SK-N-SH (cell line): ENCODE measurements at regions not wholly inside any gene's neighbourhood (a gene's known extent, or its start where the extent isn't known, plus 50 kb on each side); places are given as distances from the start of the nearest gene placed in this dataset.

Source experiments
- CTCF ChIA-PET: fragments of 300-600, 350-600 bp; formaldehyde crosslinking; extraction: SDS; loops from one replicate; lab custom pipeline; 2021; lab: Yijun Ruan, JAX
- POLR2A ChIA-PET: fragments of 350-600 bp; sonication (Branson Sonifier 250); formaldehyde crosslinking; extraction: SDS; loops from one replicate; lab custom pipeline; 2020; ENCODE audit warnings: antibody characterized with exemption, inconsistent platforms; lab: Yijun Ruan, JAX
- DNase-seq: peaks from one replicate; pipeline ENCODE4 v3.0.0; 2012
- H2AFZ ChIP-seq: fragments of 200-600 bp; sonication (generic); 2 replicates; pipeline ENCODE4 v1.8.1; 2016; ENCODE audit warnings: antibody characterized with exemption, mild to moderate bottlenecking, low read depth
- H3F3A ChIP-seq: fragments of 200-600 bp; sonication (generic); replicated peaks from 2 replicates; pipeline ENCODE3; 2016; ENCODE audit warnings: antibody characterized with exemption, mild to moderate bottlenecking; ENCODE audit not compliant: insufficient read depth
- H3K27ac ChIP-seq, 2 experiments: fragments of 200-500 bp in 1 of 2; fragments of 200-600 bp in 1 of 2; sonication (Bioruptor generic) in 1 of 2; sonication (generic), shearing (Covaris generic) in 1 of 2; 2 replicates each; pipeline versions ENCODE4 v1.5.1 to v1.6.1; 2014 to 2016; ENCODE audit warnings: low read depth in 2 of 2, inconsistent platforms in 1 of 2, low read length in 1 of 2, mild to moderate bottlenecking in 1 of 2, mixed read lengths in 1 of 2
- H3K27me3 ChIP-seq: fragments of 200-600 bp; sonication (generic), shearing (Covaris generic); 2 replicates; pipeline ENCODE4 v1.6.1; 2016; ENCODE audit warnings: mixed run types; ENCODE audit not compliant: insufficient read depth
- H3K36me3 ChIP-seq, 2 experiments: fragments of 200-500 bp in 1 of 2; fragments of 200-600 bp in 1 of 2; sonication (Bioruptor generic) in 1 of 2; sonication (generic) in 1 of 2; replicated peaks in 1 of 2; 2 replicates each; pipeline versions ENCODE3 to v1.5.1; 2014 to 2016; ENCODE audit warnings: low read length in 1 of 2, mild to moderate bottlenecking in 1 of 2; ENCODE audit not compliant: insufficient read depth in 2 of 2, control insufficient read depth in 1 of 2
- H3K4me1 ChIP-seq, 2 experiments: fragments of 200-500 bp in 1 of 2; fragments of 200-600 bp in 1 of 2; sonication (Bioruptor generic) in 1 of 2; sonication (generic), shearing (Covaris generic) in 1 of 2; 2 replicates each; pipeline versions ENCODE4 v1.5.1 to v1.6.1; 2014 to 2016; ENCODE audit warnings: low read depth in 1 of 2, low read length in 1 of 2, mixed run types in 1 of 2; ENCODE audit not compliant: insufficient read depth in 2 of 2, control insufficient read depth in 1 of 2
- H3K4me2 ChIP-seq: fragments of 200-600 bp; sonication (generic), shearing (Covaris generic); 2 replicates; pipeline ENCODE4 v1.6.1; 2017; ENCODE audit warnings: mixed run types
- H3K4me3 ChIP-seq, 2 experiments: fragments of 200-500 bp in 1 of 2; fragments of 200-600 bp in 1 of 2; sonication (Bioruptor generic) in 1 of 2; sonication (generic), shearing (Covaris generic) in 1 of 2; 2 replicates each; pipeline versions ENCODE4 v1.5.1 to v1.8.1; 2014 to 2016; ENCODE audit warnings: low read depth in 2 of 2, inconsistent platforms in 1 of 2, low read length in 1 of 2, mild to moderate bottlenecking in 1 of 2, mixed read lengths in 1 of 2, moderate library complexity in 1 of 2
- H3K79me2 ChIP-seq: fragments of 200-600 bp; sonication (generic); 2 replicates; pipeline ENCODE4 v1.8.1; 2017; ENCODE audit warnings: mild to moderate bottlenecking; ENCODE audit not compliant: insufficient read depth
- H3K9ac ChIP-seq: fragments of 200-600 bp; sonication (generic); 2 replicates; pipeline ENCODE4 v1.6.1; 2017; ENCODE audit warnings: mixed run types
- H3K9me2 ChIP-seq: fragments of 200-600 bp; sonication (generic); 2 replicates; pipeline ENCODE4 v1.6.1; 2017; ENCODE audit warnings: mixed run types
- H3K9me3 ChIP-seq: fragments of 200-600 bp; sonication (generic); 2 replicates; pipeline ENCODE4 v1.6.1; 2017; ENCODE audit warnings: mixed run types, mild to moderate bottlenecking, moderate library complexity
- H4K20me1 ChIP-seq: fragments of 200-600 bp; sonication (generic); 2 replicates; pipeline ENCODE4 v1.6.1; 2017; ENCODE audit warnings: mild to moderate bottlenecking, mixed run types; ENCODE audit not compliant: insufficient read depth
- CHD2 ChIP-seq: fragments of 150-350 bp; IDR thresholded peaks from 2 replicates; pipeline ENCODE4 v1.6.1; 2018; ENCODE audit warnings: low read length; ENCODE audit not compliant: partially characterized antibody
- ELF1 ChIP-seq: IDR thresholded peaks from 2 replicates; pipeline ENCODE4 v1.4.0; 2012
- EZH2phosphoT487 ChIP-seq: fragments of 200-600 bp; sonication (generic); IDR thresholded peaks from 2 replicates; pipeline ENCODE4 v1.6.1; 2017; ENCODE audit warnings: low read depth, mixed run types, mild to moderate bottlenecking, antibody characterized with exemption, moderate library complexity, borderline replicate concordance
- FOSL2 ChIP-seq: IDR thresholded peaks from 2 replicates; pipeline ENCODE4 v1.4.0; 2012; ENCODE audit warnings: low read depth, mild to moderate bottlenecking, moderate library complexity, borderline replicate concordance
- GABPA ChIP-seq: IDR thresholded peaks from 2 replicates; pipeline ENCODE4 v1.4.0; 2012; ENCODE audit warnings: low read depth, mild to moderate bottlenecking
- GATA2 ChIP-seq: sonication (generic); formaldehyde crosslinking; IDR thresholded peaks from 2 replicates; pipeline ENCODE4 v1.5.0; 2020; ENCODE audit warnings: mild to moderate bottlenecking, missing genetic modification reagents
- MEF2A ChIP-seq: IDR thresholded peaks from 2 replicates; pipeline ENCODE4 v1.4.0; 2012; ENCODE audit warnings: low read depth, borderline replicate concordance
- NFIC ChIP-seq: IDR thresholded peaks from 2 replicates; pipeline ENCODE4 v1.4.0; 2012; ENCODE audit warnings: borderline replicate concordance
- POLR2AphosphoS5 ChIP-seq: IDR thresholded peaks from 2 replicates; pipeline ENCODE4 v1.6.1; 2012; ENCODE audit warnings: low read depth, low read length
- RAD21 ChIP-seq: IDR thresholded peaks from 2 replicates; pipeline ENCODE4 v1.6.1; 2012; ENCODE audit warnings: mild to moderate bottlenecking, low read length
- RFX5 ChIP-seq: IDR thresholded peaks from 2 replicates; pipeline ENCODE4 v1.6.1; 2012; ENCODE audit warnings: mild to moderate bottlenecking, improper control_type of control experiment, low read length
- RXRA ChIP-seq: IDR thresholded peaks from 2 replicates; pipeline ENCODE4 v1.4.0; 2012; ENCODE audit warnings: low read depth, mild to moderate bottlenecking, borderline replicate concordance
- WGBS: methylation state at CpG from one replicate; pipeline ENCODE4 v1.1.6; 2017; ENCODE audit warnings: low lambda C conversion rate; 5-methylcytosine and 5-hydroxymethylcytosine counted together
- TF ChIP-seq, protein P1 (sequence below): IDR thresholded peaks from 2 replicates; pipeline ENCODE4 v1.4.0; 2012; ENCODE audit warnings: low read depth, borderline replicate concordance
- TF ChIP-seq, protein P2 (sequence below): fragments of 200-600 bp; sonication (generic); IDR thresholded peaks from 2 replicates; pipeline ENCODE4 v1.6.1; 2017; ENCODE audit warnings: antibody characterized with exemption, mild to moderate bottlenecking, moderate library complexity
- TF ChIP-seq, protein P3 (sequence below): IDR thresholded peaks from 2 replicates; pipeline ENCODE4 v1.6.1; 2012; ENCODE audit warnings: mild to moderate bottlenecking, low read depth, low read length, moderate library complexity
- TF ChIP-seq, protein P4 (sequence below): fragments of 150-350 bp; IDR thresholded peaks from 2 replicates; pipeline ENCODE4 v1.6.1; 2017; ENCODE audit warnings: antibody characterized with exemption, low read length, low read depth, borderline replicate concordance
- TF ChIP-seq, protein P5 (sequence below): IDR thresholded peaks from 2 replicates; pipeline ENCODE4 v1.4.0; 2012; ENCODE audit warnings: low read depth, borderline replicate concordance

DNA sequence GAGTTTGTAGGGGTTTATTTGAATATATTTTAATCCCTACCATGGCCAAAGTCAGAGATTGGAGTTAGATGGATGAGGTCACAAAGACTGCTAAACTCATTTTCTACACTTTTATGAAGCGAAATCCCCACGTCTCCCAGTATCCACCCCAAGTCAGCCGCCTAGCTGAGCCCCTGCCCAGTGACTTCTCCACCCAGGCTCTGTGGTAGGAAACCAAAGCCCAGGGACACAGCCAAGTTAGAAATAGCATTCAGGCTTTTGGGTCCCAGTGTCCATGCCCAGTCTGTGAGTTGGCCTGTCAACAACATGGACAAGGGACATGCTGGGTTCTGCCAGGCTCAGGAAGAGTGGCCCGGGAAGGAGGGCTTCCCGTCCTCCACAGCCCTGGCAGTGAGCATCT, 474.0 kb downstream of the FOXO1 start:
- CTCF ChIA-PET = no interaction called here
- H4K20me1 ChIP-seq = no peaks in the 10 kb centered on the region
- 94% methylated on average over 3 of the region's 5 CpGs for WGBS
- H3F3A ChIP-seq = peaks cover 12% of the 10 kb centered on the region
- H3K27me3 ChIP-seq = no peaks in the 10 kb centered on the region
- H3K9me3 ChIP-seq = no peaks in the 10 kb centered on the region
- no peak overlapping the region for H3K9ac ChIP-seq
- H3K4me1 ChIP-seq = peaks cover 18 to 22% of the 10 kb centered on the region in 2 experiments
- TF ChIP-seq RFX5 = no peak
- no peak for TF ChIP-seq ELF1
- no peak for TF ChIP-seq MEF2A
- TF ChIP-seq, protein P1, sequence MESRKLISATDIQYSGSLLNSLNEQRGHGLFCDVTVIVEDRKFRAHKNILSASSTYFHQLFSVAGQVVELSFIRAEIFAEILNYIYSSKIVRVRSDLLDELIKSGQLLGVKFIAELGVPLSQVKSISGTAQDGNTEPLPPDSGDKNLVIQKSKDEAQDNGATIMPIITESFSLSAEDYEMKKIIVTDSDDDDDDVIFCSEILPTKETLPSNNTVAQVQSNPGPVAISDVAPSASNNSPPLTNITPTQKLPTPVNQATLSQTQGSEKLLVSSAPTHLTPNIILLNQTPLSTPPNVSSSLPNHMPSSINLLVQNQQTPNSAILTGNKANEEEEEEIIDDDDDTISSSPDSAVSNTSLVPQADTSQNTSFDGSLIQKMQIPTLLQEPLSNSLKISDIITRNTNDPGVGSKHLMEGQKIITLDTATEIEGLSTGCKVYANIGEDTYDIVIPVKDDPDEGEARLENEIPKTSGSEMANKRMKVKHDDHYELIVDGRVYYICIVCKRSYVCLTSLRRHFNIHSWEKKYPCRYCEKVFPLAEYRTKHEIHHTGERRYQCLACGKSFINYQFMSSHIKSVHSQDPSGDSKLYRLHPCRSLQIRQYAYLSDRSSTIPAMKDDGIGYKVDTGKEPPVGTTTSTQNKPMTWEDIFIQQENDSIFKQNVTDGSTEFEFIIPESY = no peak
- TF ChIP-seq, protein P2, sequence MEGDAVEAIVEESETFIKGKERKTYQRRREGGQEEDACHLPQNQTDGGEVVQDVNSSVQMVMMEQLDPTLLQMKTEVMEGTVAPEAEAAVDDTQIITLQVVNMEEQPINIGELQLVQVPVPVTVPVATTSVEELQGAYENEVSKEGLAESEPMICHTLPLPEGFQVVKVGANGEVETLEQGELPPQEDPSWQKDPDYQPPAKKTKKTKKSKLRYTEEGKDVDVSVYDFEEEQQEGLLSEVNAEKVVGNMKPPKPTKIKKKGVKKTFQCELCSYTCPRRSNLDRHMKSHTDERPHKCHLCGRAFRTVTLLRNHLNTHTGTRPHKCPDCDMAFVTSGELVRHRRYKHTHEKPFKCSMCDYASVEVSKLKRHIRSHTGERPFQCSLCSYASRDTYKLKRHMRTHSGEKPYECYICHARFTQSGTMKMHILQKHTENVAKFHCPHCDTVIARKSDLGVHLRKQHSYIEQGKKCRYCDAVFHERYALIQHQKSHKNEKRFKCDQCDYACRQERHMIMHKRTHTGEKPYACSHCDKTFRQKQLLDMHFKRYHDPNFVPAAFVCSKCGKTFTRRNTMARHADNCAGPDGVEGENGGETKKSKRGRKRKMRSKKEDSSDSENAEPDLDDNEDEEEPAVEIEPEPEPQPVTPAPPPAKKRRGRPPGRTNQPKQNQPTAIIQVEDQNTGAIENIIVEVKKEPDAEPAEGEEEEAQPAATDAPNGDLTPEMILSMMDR = no peak
- TF ChIP-seq GATA2 (CRISPR knock-in tag) = no peak
- no peak for TF ChIP-seq POLR2AphosphoS5
- no peak for TF ChIP-seq FOSL2
- TF ChIP-seq RXRA = no peak
- TF ChIP-seq NFIC = no peak
- no peak for TF ChIP-seq RAD21
- TF ChIP-seq GABPA = no peak
- TF ChIP-seq, protein P3, sequence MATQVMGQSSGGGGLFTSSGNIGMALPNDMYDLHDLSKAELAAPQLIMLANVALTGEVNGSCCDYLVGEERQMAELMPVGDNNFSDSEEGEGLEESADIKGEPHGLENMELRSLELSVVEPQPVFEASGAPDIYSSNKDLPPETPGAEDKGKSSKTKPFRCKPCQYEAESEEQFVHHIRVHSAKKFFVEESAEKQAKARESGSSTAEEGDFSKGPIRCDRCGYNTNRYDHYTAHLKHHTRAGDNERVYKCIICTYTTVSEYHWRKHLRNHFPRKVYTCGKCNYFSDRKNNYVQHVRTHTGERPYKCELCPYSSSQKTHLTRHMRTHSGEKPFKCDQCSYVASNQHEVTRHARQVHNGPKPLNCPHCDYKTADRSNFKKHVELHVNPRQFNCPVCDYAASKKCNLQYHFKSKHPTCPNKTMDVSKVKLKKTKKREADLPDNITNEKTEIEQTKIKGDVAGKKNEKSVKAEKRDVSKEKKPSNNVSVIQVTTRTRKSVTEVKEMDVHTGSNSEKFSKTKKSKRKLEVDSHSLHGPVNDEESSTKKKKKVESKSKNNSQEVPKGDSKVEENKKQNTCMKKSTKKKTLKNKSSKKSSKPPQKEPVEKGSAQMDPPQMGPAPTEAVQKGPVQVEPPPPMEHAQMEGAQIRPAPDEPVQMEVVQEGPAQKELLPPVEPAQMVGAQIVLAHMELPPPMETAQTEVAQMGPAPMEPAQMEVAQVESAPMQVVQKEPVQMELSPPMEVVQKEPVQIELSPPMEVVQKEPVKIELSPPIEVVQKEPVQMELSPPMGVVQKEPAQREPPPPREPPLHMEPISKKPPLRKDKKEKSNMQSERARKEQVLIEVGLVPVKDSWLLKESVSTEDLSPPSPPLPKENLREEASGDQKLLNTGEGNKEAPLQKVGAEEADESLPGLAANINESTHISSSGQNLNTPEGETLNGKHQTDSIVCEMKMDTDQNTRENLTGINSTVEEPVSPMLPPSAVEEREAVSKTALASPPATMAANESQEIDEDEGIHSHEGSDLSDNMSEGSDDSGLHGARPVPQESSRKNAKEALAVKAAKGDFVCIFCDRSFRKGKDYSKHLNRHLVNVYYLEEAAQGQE = no peak
- TF ChIP-seq, protein P4, sequence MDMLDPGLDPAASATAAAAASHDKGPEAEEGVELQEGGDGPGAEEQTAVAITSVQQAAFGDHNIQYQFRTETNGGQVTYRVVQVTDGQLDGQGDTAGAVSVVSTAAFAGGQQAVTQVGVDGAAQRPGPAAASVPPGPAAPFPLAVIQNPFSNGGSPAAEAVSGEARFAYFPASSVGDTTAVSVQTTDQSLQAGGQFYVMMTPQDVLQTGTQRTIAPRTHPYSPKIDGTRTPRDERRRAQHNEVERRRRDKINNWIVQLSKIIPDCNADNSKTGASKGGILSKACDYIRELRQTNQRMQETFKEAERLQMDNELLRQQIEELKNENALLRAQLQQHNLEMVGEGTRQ = no peak
- TF ChIP-seq EZH2phosphoT487 = no peak
- TF ChIP-seq, protein P5, sequence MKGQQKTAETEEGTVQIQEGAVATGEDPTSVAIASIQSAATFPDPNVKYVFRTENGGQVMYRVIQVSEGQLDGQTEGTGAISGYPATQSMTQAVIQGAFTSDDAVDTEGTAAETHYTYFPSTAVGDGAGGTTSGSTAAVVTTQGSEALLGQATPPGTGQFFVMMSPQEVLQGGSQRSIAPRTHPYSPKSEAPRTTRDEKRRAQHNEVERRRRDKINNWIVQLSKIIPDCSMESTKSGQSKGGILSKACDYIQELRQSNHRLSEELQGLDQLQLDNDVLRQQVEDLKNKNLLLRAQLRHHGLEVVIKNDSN = no peak
- no peak for TF ChIP-seq CHD2
- TF ChIP-seq, all 33 proteins: peak for 0
- H3K9me2 ChIP-seq = no peaks in the 10 kb centered on the region
- no peaks in the 10 kb centered on the region for H3K36me3 ChIP-seq
- H3K79me2 ChIP-seq = no peaks in the 10 kb centered on the region
- H3K27ac ChIP-seq = no peak overlapping the region
- no peak overlapping the region for H3K4me2 ChIP-seq
- no peak overlapping the region for H3K4me3 ChIP-seq
- POLR2A ChIA-PET = no interaction called here
- DNase-seq = no peak
- H2AFZ ChIP-seq = no peak overlapping the region
